SK-N-SH treated with all-trans-retinoic acid at 6 μM for 48 hours (cell line): ENCODE measurements at regions not wholly inside any gene's neighbourhood (a gene's known extent, or its start where the extent isn't known, plus 50 kb on each side); places are given as distances from the start of the nearest gene placed in this dataset.

ENCODE experiments used
- CSDC2 ChIP-seq: fragments of 250-450 bp; sonication (Bioruptor Pico); IDR thresholded peaks from 2 replicates; pipeline ENCODE4 v1.5.0; 2020; ENCODE audit warnings: mild to moderate bottlenecking, moderate library complexity
- OSR1 ChIP-seq: fragments of 250-450 bp; sonication (Bioruptor Pico); IDR thresholded peaks from 2 replicates; pipeline ENCODE4 v1.8.0; 2022; ENCODE audit warnings: moderate library complexity, mild to moderate bottlenecking, inconsistent platforms
- SNAI2 ChIP-seq: fragments of 250-450 bp; sonication (Bioruptor Pico); IDR thresholded peaks from 2 replicates; pipeline ENCODE4 v1.5.0; 2020; ENCODE audit warnings: mild to moderate bottlenecking, moderate library complexity
- ZFP3 ChIP-seq: fragments of 250-450 bp; sonication (Bioruptor Pico); IDR thresholded peaks from 2 replicates; pipeline ENCODE4 v1.5.0; 2020; ENCODE audit warnings: mild to moderate bottlenecking, moderate library complexity
- ZFP30 ChIP-seq: fragments of 450-650 bp; formaldehyde crosslinking; IDR thresholded peaks from 2 replicates; pipeline ENCODE4 v1.5.0; 2022; ENCODE audit warnings: mild to moderate bottlenecking, moderate library complexity
- TF ChIP-seq, protein P1 (sequence below): fragments of 250-450 bp; sonication (Bioruptor Pico); IDR thresholded peaks from 2 replicates; pipeline ENCODE4 v1.8.0; 2021; ENCODE audit warnings: low read depth, mild to moderate bottlenecking, moderate library complexity, borderline replicate concordance
- TF ChIP-seq, protein P2 (sequence below): fragments of 250-450 bp; sonication (Bioruptor Pico); IDR thresholded peaks from 2 replicates; pipeline ENCODE4 v1.5.1; 2020; ENCODE audit warnings: low read depth, mild to moderate bottlenecking, moderate library complexity

DNA sequence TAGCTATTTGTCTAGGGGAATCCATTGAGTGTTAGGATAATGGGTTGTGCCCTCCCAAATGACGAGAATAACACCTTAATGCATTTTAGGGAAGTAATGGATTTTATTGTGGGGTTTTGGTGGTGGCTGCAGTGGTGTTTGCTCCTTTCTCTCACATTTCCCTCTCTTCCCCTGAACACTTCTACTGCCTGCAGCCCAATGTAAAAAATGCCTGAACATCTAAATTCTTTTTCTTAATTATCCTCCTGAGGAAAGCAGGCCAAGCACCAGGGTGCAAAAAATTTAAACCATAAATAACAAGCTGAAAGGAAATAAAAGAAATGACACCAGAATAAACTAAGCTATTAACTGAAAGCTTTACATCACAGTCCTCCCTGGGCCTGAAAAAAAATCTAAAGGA is 57.3 kb upstream of the PCDH8 start:
- TF ChIP-seq OSR1 (no peak), ZFP3 (CRISPR knock-in tag) (no peak), ZFP30 (no peak), SNAI2 (no peak), CSDC2 (CRISPR knock-in tag) (no peak)
- TF ChIP-seq, protein P1, sequence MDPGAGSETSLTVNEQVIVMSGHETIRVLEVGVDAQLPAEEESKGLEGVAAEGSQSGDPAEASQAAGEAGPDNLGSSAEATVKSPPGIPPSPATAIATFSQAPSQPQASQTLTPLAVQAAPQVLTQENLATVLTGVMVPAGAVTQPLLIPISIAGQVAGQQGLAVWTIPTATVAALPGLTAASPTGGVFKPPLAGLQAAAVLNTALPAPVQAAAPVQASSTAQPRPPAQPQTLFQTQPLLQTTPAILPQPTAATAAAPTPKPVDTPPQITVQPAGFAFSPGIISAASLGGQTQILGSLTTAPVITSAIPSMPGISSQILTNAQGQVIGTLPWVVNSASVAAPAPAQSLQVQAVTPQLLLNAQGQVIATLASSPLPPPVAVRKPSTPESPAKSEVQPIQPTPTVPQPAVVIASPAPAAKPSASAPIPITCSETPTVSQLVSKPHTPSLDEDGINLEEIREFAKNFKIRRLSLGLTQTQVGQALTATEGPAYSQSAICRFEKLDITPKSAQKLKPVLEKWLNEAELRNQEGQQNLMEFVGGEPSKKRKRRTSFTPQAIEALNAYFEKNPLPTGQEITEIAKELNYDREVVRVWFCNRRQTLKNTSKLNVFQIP (CRISPR knock-in tag) = no peak
- TF ChIP-seq, protein P2, sequence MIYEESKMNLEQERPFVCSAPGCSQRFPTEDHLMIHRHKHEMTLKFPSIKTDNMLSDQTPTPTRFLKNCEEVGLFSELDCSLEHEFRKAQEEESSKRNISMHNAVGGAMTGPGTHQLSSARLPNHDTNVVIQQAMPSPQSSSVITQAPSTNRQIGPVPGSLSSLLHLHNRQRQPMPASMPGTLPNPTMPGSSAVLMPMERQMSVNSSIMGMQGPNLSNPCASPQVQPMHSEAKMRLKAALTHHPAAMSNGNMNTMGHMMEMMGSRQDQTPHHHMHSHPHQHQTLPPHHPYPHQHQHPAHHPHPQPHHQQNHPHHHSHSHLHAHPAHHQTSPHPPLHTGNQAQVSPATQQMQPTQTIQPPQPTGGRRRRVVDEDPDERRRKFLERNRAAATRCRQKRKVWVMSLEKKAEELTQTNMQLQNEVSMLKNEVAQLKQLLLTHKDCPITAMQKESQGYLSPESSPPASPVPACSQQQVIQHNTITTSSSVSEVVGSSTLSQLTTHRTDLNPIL = no peak
